ENCODE measurements at regions not wholly inside any gene's neighbourhood (a gene's known extent, or its start where the extent isn't known, plus 50 kb on each side); places are given as distances from the start of the nearest gene placed in this dataset.

DNA sequence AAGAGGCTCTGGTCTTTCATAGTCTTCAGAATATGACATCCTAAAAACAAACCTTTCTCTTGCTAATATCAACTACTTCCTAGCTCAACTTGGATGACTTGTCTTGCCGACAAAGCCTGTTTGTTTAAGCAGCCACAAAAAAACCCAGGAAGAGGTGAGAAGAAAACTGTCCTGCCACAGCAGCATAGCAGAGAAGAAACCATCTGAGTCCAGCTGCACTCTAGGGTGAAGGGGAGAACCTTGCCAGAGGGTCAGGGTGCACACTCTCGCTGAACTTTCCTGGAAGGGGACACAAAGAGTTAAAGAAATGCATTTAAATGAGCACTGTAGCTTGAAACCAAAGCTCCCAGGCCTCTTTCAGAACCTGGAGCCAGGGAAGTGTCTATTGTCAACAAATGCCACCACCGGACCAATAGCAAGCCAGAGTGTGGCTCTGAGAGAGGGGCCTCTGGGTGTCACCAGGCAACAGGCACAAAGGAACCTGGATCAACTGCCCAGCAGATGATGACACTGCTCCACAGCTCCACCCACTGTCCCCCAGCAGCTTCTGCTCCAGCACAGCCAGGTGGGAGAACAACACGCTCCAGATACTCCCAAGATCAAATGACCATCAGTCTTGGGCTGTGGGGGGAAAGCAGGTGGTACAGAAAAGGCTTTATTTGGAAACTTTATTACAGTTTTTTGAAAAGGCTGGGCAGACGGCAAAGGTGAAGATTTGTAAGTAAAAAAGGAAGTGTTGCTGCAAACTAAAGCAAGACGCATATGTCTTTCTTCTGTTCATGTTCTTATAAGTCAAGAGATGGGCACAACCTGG is 105.7 kb downstream of the RASSF10 start (continued):
- peak; percentile 44; the same call in 1 of the 2 replicates for TF ChIP-seq ARID4A (CRISPR knock-in tag; IDR thresholded peaks at IDR 0.05; ENCODE audit: borderline replicate concordance)
- peak; percentile 48; the same call in 1 of the 2 replicates for TF ChIP-seq MXD4 (CRISPR knock-in tag; IDR thresholded peaks at IDR 0.05)
- no peak for TF ChIP-seq ZNF160 (CRISPR knock-in tag; IDR thresholded peaks at IDR 0.05)
- TF ChIP-seq, protein P1, sequence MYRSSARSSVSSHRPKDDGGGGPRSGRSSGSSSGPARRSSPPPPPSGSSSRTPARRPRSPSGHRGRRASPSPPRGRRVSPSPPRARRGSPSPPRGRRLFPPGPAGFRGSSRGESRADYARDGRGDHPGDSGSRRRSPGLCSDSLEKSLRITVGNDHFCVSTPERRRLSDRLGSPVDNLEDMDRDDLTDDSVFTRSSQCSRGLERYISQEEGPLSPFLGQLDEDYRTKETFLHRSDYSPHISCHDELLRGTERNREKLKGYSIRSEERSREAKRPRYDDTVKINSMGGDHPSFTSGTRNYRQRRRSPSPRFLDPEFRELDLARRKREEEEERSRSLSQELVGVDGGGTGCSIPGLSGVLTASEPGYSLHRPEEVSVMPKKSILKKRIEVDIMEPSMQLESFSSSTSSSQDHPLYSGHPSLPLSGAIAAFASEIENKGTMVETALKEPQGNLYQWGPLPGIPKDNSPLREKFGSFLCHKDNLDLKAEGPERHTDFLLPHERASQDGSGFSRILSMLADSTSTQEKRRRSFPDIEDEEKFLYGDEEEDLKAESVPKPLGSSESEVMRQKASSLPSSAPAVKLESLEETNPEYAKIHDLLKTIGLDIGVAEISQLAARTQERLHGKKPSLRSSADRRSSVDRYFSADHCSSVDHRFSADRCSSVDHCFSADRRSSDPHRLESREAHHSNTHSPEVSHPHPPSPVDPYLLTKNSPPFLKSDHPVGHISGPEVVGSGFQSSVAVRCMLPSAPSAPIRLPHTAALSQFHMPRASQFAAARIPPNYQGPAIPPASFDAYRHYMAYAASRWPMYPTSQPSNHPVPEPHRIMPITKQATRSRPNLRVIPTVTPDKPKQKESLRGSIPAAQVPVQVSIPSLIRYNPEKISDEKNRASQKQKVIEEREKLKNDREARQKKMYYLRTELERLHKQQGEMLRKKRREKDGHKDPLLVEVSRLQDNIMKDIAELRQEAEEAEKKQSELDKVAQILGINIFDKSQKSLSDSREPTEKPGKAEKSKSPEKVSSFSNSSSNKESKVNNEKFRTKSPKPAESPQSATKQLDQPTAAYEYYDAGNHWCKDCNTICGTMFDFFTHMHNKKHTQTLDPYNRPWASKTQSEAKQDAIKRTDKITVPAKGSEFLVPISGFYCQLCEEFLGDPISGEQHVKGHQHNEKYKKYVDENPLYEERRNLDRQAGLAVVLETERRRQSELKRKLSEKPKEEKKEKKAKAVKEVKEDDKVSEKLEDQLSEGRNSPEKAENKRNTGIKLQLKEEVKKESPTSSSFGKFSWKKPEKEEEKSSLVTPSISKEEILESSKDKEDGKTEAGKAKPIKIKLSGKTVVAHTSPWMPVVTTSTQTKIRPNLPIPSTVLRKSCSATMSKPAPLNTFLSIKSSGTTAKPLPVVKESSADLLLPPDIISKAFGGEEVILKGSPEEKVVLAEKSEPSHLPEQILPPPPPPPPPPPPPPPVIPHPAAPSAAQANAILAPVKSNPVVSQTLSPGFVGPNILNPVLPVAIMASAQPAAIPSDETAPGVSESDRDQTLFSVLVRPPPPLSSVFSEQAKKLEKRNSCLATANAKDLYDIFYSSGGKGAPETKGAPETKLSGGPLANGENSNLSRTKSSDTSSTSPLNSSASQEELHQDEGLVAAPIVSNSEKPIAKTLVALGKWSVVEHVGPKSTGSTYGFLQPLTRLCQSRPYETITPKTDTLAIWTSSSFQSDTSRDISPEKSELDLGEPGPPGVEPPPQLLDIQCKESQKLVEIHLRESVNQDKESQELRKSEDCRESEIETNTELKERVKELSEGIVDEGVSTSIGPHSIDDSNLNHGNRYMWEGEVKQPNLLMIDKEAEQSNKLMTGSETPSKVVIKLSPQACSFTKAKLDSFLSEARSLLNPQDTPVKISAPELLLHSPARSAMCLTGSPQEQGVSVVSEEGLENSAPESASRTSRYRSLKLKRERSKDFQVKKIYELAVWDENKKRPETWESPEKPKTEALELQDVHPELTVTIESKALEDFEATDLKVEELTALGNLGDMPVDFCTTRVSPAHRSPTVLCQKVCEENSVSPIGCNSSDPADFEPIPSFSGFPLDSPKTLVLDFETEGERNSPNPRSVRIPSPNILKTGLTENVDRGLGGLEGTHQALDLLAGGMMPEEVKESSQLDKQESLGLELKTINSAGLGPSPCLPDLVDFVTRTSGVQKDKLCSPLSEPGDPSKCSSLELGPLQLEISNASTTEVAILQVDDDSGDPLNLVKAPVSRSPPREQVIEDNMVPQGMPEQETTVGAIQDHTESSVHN (CRISPR knock-in tag; IDR thresholded peaks at IDR 0.05), result no peak
- TF ChIP-seq HDAC1 (CRISPR knock-in tag; IDR thresholded peaks at IDR 0.05), result peak; percentile 50
- 0 out of 2 replicates have a peak, but pooled peaks have one; percentile 46 for TF ChIP-seq KDM6A (CRISPR knock-in tag; IDR thresholded peaks at IDR 0.05; ENCODE audit: low read depth)
- TF ChIP-seq STAG1 (CRISPR knock-in tag; IDR thresholded peaks at IDR 0.05), result peak; percentile 77
- peak; percentile 15 for TF ChIP-seq ZNF18 (CRISPR knock-in tag; IDR thresholded peaks at IDR 0.05; ENCODE audit: insufficient replicate concordance)
- no peak for TF ChIP-seq CHD4 (IDR thresholded peaks at IDR 0.05; ENCODE audit: borderline replicate concordance, low read length)
- peak; percentile 61 for TF ChIP-seq SAP130 (CRISPR knock-in tag; IDR thresholded peaks at IDR 0.05; ENCODE audit: low read depth)
- TF ChIP-seq ZNF562 (CRISPR knock-in tag; IDR thresholded peaks at IDR 0.05; ENCODE audit: borderline replicate concordance), result no peak
- TF ChIP-seq MED8 (CRISPR knock-in tag; IDR thresholded peaks at IDR 0.05; ENCODE audit: insufficient replicate concordance), result no peak

Data from HepG2 (cell line).